PFSK-1 (cell line): ENCODE measurements at regions not wholly inside any gene's neighbourhood (a gene's known extent, or its start where the extent isn't known, plus 50 kb on each side); places are given as distances from the start of the nearest gene placed in this dataset.

Source experiments
- FOXP2 ChIP-seq: optimal IDR thresholded peaks from 2 replicates; pipeline ENCODE3; 2011; ENCODE audit warnings: borderline replicate concordance, control low read depth, inconsistent platforms; ENCODE audit not compliant: insufficient read depth; ENCODE audit errors: extremely low read length, extremely low read depth
- POLR2AphosphoS5 ChIP-seq: IDR thresholded peaks from 2 replicates; pipeline ENCODE4 v1.6.1; 2012; ENCODE audit warnings: low read depth, mild to moderate bottlenecking, control low read depth, low read length, moderate library complexity
- SIN3A ChIP-seq: IDR thresholded peaks from 2 replicates; pipeline ENCODE4 v1.6.1; 2012; ENCODE audit warnings: mild to moderate bottlenecking, low read length, moderate library complexity, borderline replicate concordance; ENCODE audit not compliant: insufficient read depth
- TAF1 ChIP-seq: IDR thresholded peaks from 2 replicates; pipeline ENCODE4 v1.6.1; 2012; ENCODE audit warnings: low read length, control low read depth, borderline replicate concordance; ENCODE audit not compliant: insufficient read depth
- TF ChIP-seq, protein P1 (sequence below), 2 experiments: IDR thresholded peaks; 2 replicates each; pipeline versions ENCODE4 v1.6.1 to v1.8.0; 2011 to 2012; ENCODE audit warnings: low read depth in 2 of 2, low read length in 2 of 2, control low read depth in 1 of 2, inconsistent platforms in 1 of 2, mild to moderate bottlenecking in 1 of 2, moderate library complexity in 1 of 2; ENCODE audit not compliant: insufficient read depth in 1 of 2

DNA sequence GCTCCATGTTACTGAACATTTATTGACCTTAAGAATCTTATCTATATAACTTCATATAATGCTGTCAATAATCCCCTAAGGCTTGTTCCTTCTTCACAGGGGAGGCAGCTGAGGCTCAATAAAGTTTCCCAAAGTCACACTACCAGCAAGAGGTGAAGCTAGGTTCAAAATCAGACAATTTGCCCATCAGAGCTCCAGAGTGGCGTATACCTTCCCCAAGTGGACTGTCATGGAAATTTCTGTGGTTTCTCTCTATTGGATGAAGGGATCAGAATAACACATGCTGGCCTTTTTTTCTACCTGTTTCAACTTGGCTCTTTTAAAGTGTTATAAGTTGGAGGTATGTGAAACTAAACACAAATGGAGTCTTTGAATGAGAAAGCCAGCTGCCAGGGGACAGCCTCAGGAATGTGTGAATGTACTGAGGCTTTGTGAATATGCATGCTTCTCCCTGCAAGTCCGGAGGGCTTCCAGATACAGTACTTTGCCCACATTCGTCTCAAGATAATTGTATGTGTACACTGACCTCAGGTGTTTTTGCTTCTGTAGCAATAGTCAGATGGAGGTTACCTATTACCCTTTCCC is 656.3 kb upstream of the CELF2 start:
- TF ChIP-seq FOXP2 (no peak), POLR2AphosphoS5 (no peak), TAF1 (no peak), SIN3A (no peak)
- TF ChIP-seq, protein P1, sequence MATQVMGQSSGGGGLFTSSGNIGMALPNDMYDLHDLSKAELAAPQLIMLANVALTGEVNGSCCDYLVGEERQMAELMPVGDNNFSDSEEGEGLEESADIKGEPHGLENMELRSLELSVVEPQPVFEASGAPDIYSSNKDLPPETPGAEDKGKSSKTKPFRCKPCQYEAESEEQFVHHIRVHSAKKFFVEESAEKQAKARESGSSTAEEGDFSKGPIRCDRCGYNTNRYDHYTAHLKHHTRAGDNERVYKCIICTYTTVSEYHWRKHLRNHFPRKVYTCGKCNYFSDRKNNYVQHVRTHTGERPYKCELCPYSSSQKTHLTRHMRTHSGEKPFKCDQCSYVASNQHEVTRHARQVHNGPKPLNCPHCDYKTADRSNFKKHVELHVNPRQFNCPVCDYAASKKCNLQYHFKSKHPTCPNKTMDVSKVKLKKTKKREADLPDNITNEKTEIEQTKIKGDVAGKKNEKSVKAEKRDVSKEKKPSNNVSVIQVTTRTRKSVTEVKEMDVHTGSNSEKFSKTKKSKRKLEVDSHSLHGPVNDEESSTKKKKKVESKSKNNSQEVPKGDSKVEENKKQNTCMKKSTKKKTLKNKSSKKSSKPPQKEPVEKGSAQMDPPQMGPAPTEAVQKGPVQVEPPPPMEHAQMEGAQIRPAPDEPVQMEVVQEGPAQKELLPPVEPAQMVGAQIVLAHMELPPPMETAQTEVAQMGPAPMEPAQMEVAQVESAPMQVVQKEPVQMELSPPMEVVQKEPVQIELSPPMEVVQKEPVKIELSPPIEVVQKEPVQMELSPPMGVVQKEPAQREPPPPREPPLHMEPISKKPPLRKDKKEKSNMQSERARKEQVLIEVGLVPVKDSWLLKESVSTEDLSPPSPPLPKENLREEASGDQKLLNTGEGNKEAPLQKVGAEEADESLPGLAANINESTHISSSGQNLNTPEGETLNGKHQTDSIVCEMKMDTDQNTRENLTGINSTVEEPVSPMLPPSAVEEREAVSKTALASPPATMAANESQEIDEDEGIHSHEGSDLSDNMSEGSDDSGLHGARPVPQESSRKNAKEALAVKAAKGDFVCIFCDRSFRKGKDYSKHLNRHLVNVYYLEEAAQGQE (IDR thresholded peaks at IDR 0.05; ENCODE audit: insufficient read depth in 1 of 2, low read depth in 2 of 2, low read length in 2 of 2): no peak

DNA sequence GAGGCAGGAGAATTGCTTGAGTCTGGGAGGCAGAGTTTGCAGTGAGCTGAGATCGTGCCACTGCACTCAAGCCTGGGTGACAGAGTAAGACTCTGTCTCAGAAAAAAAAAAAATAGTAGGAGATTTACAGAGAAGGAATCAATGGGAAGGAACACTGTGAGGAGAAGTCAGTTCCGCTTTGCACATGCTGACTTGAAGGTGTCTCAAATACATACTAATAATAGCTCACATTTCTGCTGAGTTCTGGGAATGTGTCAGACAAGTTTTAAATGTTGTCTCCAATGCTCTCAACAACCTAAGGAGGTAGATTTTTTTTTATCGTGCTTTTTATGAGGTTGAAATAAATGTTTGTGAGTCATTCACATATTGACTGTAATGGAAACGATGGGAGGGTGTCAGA is 654.9 kb upstream of the CELF2 start:
- TF ChIP-seq POLR2AphosphoS5 (no peak), SIN3A (no peak), TAF1 (no peak)

DNA sequence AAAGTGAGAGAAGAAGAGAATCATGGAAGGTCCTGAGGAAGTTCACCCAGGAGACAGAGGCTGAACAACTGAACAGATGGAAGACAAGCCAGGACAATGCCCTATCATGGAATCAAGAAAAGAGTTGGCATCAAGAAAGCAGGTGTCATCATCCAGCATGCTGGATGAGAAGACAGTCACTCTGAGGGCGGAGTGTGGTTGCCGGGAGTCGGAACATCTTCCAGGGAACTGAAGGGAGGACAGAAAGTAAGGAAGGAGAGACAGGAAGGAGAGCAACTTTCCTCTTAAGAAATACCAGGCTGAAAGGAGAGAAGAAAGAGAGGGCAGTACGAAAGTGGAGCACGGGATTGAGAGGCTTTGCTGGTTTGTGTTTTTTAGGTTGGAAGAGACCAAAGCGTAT is 654.5 kb upstream of the CELF2 start:
- TF ChIP-seq POLR2AphosphoS5 (no peak), TAF1 (no peak), FOXP2 (no peak), SIN3A (no peak)
- TF ChIP-seq, protein P1 (IDR thresholded peaks at IDR 0.05; ENCODE audit: insufficient read depth in 1 of 2, low read depth in 2 of 2, low read length in 2 of 2): no peak

DNA sequence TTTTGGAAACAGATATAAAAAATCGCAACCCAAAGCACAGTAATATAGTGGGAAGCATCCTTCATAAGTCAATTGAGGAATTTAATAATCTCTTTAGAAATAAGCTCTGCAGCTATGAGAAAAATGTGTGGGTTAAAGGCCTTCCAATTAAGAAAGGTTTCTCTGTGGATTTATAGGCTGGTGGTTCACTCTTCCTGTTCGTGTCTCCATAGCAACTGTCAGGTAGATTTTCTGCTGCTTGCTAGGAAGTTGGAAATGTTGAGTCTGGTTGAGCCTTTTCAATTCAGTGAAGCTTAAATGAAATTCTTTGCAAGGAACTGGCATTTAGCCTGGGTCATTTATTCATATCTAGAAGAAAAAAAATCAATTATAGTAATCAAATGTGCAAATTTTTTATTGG is 652.8 kb upstream of the CELF2 start:
- TF ChIP-seq, protein P1 (IDR thresholded peaks at IDR 0.05; ENCODE audit: insufficient read depth in 1 of 2, low read depth in 2 of 2, low read length in 2 of 2): no peak
- TF ChIP-seq TAF1 (no peak), SIN3A (no peak), POLR2AphosphoS5 (no peak), FOXP2 (no peak)

DNA sequence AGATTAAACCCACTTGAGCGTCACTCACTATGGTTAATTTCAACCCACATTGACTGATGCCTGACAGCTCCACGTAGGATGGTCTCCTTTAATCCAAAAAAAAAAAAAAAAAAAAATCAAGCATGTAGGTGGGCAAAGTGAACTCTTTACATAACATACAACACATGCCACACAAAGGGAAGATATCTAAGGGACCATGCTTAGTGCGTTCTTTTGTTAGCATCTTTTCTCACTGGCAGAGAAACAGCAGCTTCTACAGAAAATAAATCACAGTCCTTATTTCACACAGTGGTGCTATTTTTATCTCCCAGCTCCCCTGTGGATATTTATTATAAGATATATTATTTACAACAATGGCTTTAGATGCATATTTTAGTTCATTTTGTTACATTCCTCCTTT is 652.0 kb upstream of the CELF2 start:
- no peak for TF ChIP-seq SIN3A
- no peak for TF ChIP-seq TAF1
- no peak for TF ChIP-seq POLR2AphosphoS5
- TF ChIP-seq FOXP2: no peak
- TF ChIP-seq, protein P1 (IDR thresholded peaks at IDR 0.05; ENCODE audit: insufficient read depth in 1 of 2, low read depth in 2 of 2, low read length in 2 of 2): no peak
